ENCODE measurements at regions not wholly inside any gene's neighbourhood (a gene's known extent, or its start where the extent isn't known, plus 50 kb on each side); places are given as distances from the start of the nearest gene placed in this dataset.

DNA sequence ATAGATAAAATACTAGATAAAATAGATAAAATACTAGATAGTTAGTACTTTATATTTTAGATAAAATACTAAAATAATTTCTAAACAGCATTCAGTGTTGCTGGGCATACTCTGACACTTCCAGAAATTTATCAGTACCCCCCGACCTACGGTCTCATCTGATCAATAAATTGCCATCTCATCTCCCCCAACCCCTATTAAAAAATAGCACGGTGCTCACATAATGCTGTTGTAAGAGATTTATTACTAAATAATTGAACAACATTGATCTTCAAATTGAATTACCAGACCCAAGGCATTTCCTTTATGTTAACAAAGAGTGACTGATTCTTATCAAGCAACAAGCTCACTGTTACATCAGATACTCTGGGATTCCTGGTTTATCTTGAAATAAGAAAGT lies 300.9 kb downstream of the CBLN4 start:
- TF ChIP-seq POLR2A (IDR thresholded peaks at IDR 0.05), result no peak
- TF ChIP-seq, protein P1, sequence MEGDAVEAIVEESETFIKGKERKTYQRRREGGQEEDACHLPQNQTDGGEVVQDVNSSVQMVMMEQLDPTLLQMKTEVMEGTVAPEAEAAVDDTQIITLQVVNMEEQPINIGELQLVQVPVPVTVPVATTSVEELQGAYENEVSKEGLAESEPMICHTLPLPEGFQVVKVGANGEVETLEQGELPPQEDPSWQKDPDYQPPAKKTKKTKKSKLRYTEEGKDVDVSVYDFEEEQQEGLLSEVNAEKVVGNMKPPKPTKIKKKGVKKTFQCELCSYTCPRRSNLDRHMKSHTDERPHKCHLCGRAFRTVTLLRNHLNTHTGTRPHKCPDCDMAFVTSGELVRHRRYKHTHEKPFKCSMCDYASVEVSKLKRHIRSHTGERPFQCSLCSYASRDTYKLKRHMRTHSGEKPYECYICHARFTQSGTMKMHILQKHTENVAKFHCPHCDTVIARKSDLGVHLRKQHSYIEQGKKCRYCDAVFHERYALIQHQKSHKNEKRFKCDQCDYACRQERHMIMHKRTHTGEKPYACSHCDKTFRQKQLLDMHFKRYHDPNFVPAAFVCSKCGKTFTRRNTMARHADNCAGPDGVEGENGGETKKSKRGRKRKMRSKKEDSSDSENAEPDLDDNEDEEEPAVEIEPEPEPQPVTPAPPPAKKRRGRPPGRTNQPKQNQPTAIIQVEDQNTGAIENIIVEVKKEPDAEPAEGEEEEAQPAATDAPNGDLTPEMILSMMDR (IDR thresholded peaks at IDR 0.05), result no peak
- no peak for TF ChIP-seq POLR2AphosphoS5 (IDR thresholded peaks at IDR 0.05)

Data from prostate gland (tissue), 2 donors.